Breast epithelium (tissue), 4 donors: ENCODE measurements at regions not wholly inside any gene's neighbourhood (a gene's known extent, or its start where the extent isn't known, plus 50 kb on each side); places are given as distances from the start of the nearest gene placed in this dataset.

Experiments
- DNase-seq, 2 donors: peaks; one replicate each; pipeline ENCODE4 v3.0.0-alpha.2; 2019; ENCODE audit warnings: low spot score in 2 of 2
- H3K27ac ChIP-seq, 2 donors: fragments of 200-600 bp; sonication (generic) in 1 of 2; one replicate each; pipeline ENCODE4 v1.5.1; 2016 to 2019; ENCODE audit warnings: mild to moderate bottlenecking in 1 of 2
- H3K27me3 ChIP-seq, 2 donors: fragments of 200-600 bp; sonication (generic) in 1 of 2; one replicate each; pipeline versions ENCODE4 v1.5.1 to v1.6.0; 2017 to 2019; ENCODE audit warnings: control low read depth in 1 of 2, mild to moderate bottlenecking in 1 of 2
- H3K36me3 ChIP-seq: fragments of 200-600 bp; one replicate; pipeline ENCODE4 v1.5.1; 2019
- H3K4me1 ChIP-seq, 2 donors: fragments of 200-600 bp; sonication (generic); one replicate each; pipeline ENCODE4 v1.5.1; 2016 to 2019; ENCODE audit warnings: control low read depth in 1 of 2
- H3K4me3 ChIP-seq, 3 donors: fragments of 200-600 bp; sonication (generic); 1 replicate in 2 of 3; 2 replicates in 1 of 3; pipeline ENCODE4 v1.5.1; 2016 to 2019; ENCODE audit warnings: mild to moderate bottlenecking in 3 of 3, moderate library complexity in 2 of 3
- H3K9me3 ChIP-seq, 2 donors: fragments of 200-600 bp; sonication (generic) in 1 of 2; one replicate each; pipeline ENCODE4 v1.5.1; 2016 to 2019; ENCODE audit warnings: control low read depth in 1 of 2
- POLR2A ChIP-seq: fragments of 450-650 bp; IDR thresholded peaks from one replicate; pipeline ENCODE4 v1.6.1; 2016; ENCODE audit warnings: antibody characterized with exemption, mild to moderate bottlenecking, moderate library complexity
- POLR2AphosphoS5 ChIP-seq, 3 donors: sonication (generic); formaldehyde crosslinking; IDR thresholded peaks; one replicate each; pipeline ENCODE4 v1.6.1; 2017; ENCODE audit warnings: antibody characterized with exemption in 3 of 3
- intact Hi-C: fragments of 100-400 bp; cut with DNase I; formaldehyde crosslinking; loops from one replicate; pipeline ENCODE4 v1.15.1; 2023; ENCODE audit warnings: low total_unique reads
- TF ChIP-seq, protein P1 (sequence below), 3 donors: fragments of 450-650 bp; IDR thresholded peaks; one replicate each; pipeline ENCODE4 v1.5.1; 2016 to 2017; ENCODE audit warnings: antibody characterized with exemption in 3 of 3, mild to moderate bottlenecking in 3 of 3, moderate library complexity in 3 of 3

DNA sequence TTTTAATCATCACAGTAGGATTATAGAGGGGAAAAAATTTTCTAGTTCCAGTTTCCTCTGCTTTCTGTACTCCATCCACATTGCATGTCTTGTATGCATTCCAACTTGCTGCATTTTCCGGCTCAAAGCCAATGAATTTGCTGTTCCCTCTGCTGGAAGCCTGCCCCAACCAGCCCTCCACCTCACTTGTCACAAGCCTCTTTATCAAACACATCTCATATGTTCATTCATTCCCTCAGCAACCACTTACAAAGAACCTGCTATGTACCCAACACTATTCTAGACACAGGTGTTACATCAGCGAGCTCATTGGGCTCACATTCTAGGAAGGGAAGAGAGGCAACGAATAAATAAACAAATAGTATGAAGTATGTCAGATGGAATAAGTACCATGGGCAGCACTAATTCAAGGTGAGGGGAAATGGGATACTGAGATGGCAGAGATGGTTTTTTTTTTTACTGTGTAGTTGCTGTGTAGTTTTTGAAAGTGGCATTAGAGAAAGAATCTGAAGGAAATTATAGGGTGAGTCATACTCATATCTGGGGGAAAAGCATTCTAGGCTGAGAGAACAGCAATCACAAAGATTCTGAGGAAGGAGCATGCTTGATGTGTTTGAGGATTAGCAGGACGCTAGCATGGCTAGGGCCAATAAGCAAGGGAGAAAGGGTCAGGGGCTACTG is 332.5 kb downstream of the PDGFC start:
- Histone ChIP-seq H3K27ac (no peak overlapping the region), H3K27me3 (no peaks in the 10 kb centered on the region), H3K4me3 (no peak overlapping the region), H3K36me3 (no peaks in the 10 kb centered on the region), H3K4me1 (no peaks in the 10 kb centered on the region), H3K9me3 (no peaks in the 10 kb centered on the region)
- TF ChIP-seq, protein P1, sequence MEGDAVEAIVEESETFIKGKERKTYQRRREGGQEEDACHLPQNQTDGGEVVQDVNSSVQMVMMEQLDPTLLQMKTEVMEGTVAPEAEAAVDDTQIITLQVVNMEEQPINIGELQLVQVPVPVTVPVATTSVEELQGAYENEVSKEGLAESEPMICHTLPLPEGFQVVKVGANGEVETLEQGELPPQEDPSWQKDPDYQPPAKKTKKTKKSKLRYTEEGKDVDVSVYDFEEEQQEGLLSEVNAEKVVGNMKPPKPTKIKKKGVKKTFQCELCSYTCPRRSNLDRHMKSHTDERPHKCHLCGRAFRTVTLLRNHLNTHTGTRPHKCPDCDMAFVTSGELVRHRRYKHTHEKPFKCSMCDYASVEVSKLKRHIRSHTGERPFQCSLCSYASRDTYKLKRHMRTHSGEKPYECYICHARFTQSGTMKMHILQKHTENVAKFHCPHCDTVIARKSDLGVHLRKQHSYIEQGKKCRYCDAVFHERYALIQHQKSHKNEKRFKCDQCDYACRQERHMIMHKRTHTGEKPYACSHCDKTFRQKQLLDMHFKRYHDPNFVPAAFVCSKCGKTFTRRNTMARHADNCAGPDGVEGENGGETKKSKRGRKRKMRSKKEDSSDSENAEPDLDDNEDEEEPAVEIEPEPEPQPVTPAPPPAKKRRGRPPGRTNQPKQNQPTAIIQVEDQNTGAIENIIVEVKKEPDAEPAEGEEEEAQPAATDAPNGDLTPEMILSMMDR (IDR thresholded peaks at IDR 0.05): no peak
- no peak for TF ChIP-seq POLR2A
- no peak for TF ChIP-seq POLR2AphosphoS5 (IDR thresholded peaks at IDR 0.05)
- intact Hi-C loops: no loop called here
- no peak for DNase-seq

GRCh38 chr4:156638334-156638733 is 333.3 kb downstream of the PDGFC start:
- Histone ChIP-seq H3K36me3 (no peaks in the 10 kb centered on the region), H3K9me3 (no peaks in the 10 kb centered on the region), H3K27me3 (no peaks in the 10 kb centered on the region), H3K4me3 (no peak overlapping the region), H3K4me1 (no peaks in the 10 kb centered on the region), H3K27ac (no peak overlapping the region)
- intact Hi-C loops: no loop called here
- no peak for DNase-seq
- TF ChIP-seq, protein P1 (IDR thresholded peaks at IDR 0.05): no peak
- TF ChIP-seq POLR2AphosphoS5 (IDR thresholded peaks at IDR 0.05): no peak
- no peak for TF ChIP-seq POLR2A

- intact Hi-C loops: loop anchor here (2.0 kb wide), 1 partner anchor 58 kb away; no protein-coding TSS in a partner anchor
- Histone ChIP-seq H3K27me3 (no peaks in the 10 kb centered on the region), H3K4me3 (no peak overlapping the region), H3K4me1 (no peaks in the 10 kb centered on the region), H3K36me3 (no peaks in the 10 kb centered on the region), H3K27ac (no peak overlapping the region), H3K9me3 (no peaks in the 10 kb centered on the region)
- no peak for DNase-seq
- TF ChIP-seq, protein P1 (IDR thresholded peaks at IDR 0.05): no peak
- TF ChIP-seq POLR2A: no peak
- no peak for TF ChIP-seq POLR2AphosphoS5 (IDR thresholded peaks at IDR 0.05)
These were observed 335.2 kb downstream of the PDGFC start for GRCh38 chr4:156636381-156636780.

GRCh38 chr4:156635051-156635450 is 336.5 kb downstream of the PDGFC start:
- no peak for DNase-seq
- Histone ChIP-seq H3K4me1 (no peaks in the 10 kb centered on the region), H3K36me3 (no peaks in the 10 kb centered on the region), H3K27me3 (no peaks in the 10 kb centered on the region), H3K9me3 (no peaks in the 10 kb centered on the region), H3K4me3 (no peak overlapping the region), H3K27ac (no peak overlapping the region)
- intact Hi-C loops: no loop called here
- no peak for TF ChIP-seq POLR2A
- no peak for TF ChIP-seq POLR2AphosphoS5 (IDR thresholded peaks at IDR 0.05)
- TF ChIP-seq, protein P1 (IDR thresholded peaks at IDR 0.05): no peak

- H3K4me1 ChIP-seq: no peaks in the 10 kb centered on the region
- no peaks in the 10 kb centered on the region for H3K36me3 ChIP-seq
- DNase-seq: no peak
- no peak overlapping the region for H3K4me3 ChIP-seq
- intact Hi-C loops: no loop called here
- no peaks in the 10 kb centered on the region for H3K9me3 ChIP-seq
- no peak for TF ChIP-seq POLR2AphosphoS5 (IDR thresholded peaks at IDR 0.05)
- no peaks in the 10 kb centered on the region for H3K27me3 ChIP-seq
- no peak overlapping the region for H3K27ac ChIP-seq
These were observed 337.0 kb downstream of the PDGFC start for GRCh38 chr4:156634612-156635011.
